Activated CD8-positive, alpha-beta T cell treated with anti-CD3 and anti-CD28 coated beads, Interleukin-2, amount 10 ng/mL, durations not matched to agents 7 days and 5 days (primary cell): ENCODE measurements at regions not wholly inside any gene's neighbourhood (a gene's known extent, or its start where the extent isn't known, plus 50 kb on each side); places are given as distances from the start of the nearest gene placed in this dataset.
"Not testable (repeated sequence)": the region's sequence is repeated elsewhere in the genome, so short reads cannot be mapped to it uniquely, and the experiment has no call there.

Source experiments
- ATAC-seq: fragments of 150-1000 bp; cut with Tn5 transposase; one replicate; pipeline ENCODE4 v1.10.0; 2021; ENCODE audit warnings: moderate library complexity
- CTCF ChIA-PET: fragments of 350-600 bp; sonication (Branson Sonifier 250); formaldehyde crosslinking; loops from one replicate; lab custom pipeline; 2021; ENCODE audit warnings: antibody characterized with exemption; lab: Charles Lee
- POLR2A ChIA-PET: fragments of 350-600 bp; sonication (Branson Sonifier 250); formaldehyde crosslinking; loops from one replicate; lab custom pipeline; 2021; ENCODE audit warnings: antibody characterized with exemption; lab: Charles Lee
- DNase-seq: peaks from one replicate; pipeline ENCODE4 v3.0.0-alpha.2; 2020
- H3K27ac Mint-ChIP-seq: one replicate; pipeline ENCODE4 v1.8.0; 2021; ENCODE audit warnings: mild to moderate bottlenecking, mixed read lengths
- H3K27me3 Mint-ChIP-seq: one replicate; pipeline ENCODE4 v1.8.0; 2021; ENCODE audit warnings: low read depth, mixed read lengths
- H3K36me3 Mint-ChIP-seq: one replicate; pipeline ENCODE4 v1.8.0; 2021; ENCODE audit warnings: low read depth, mixed read lengths
- H3K4me1 Mint-ChIP-seq: one replicate; pipeline ENCODE4 v1.8.0; 2021; ENCODE audit warnings: low read depth, mixed read lengths
- H3K4me3 Mint-ChIP-seq: one replicate; pipeline ENCODE4 v1.8.0; 2021; ENCODE audit warnings: mild to moderate bottlenecking, mixed read lengths
- H3K9me3 Mint-ChIP-seq: one replicate; pipeline ENCODE4 v1.8.0; 2022; ENCODE audit warnings: mixed read lengths; ENCODE audit not compliant: insufficient read depth

GRCh38 chrX:3420316-3420715 is 73.9 kb upstream of the MXRA5 start:
- ChIA-PET POLR2A (no interaction called here), CTCF (no interaction called here)
- DNase-seq: no peak
- no peak overlapping the region for H3K4me3 Mint-ChIP-seq
- no peaks in the 10 kb centered on the region for H3K4me1 Mint-ChIP-seq
- no peak overlapping the region for H3K27ac Mint-ChIP-seq
- H3K9me3 Mint-ChIP-seq: no peaks in the 10 kb centered on the region
- ATAC-seq: no peak
- no peaks in the 10 kb centered on the region for H3K27me3 Mint-ChIP-seq
- no peaks in the 10 kb centered on the region for H3K36me3 Mint-ChIP-seq

- H3K36me3 Mint-ChIP-seq: no peaks in the 10 kb centered on the region
- CTCF ChIA-PET: no interaction called here
- no peak overlapping the region for H3K4me3 Mint-ChIP-seq
- POLR2A ChIA-PET: no interaction called here
- ATAC-seq (no peak), DNase-seq (no peak)
- H3K27ac Mint-ChIP-seq: no peak overlapping the region
- no peaks in the 10 kb centered on the region for H3K4me1 Mint-ChIP-seq
- no peaks in the 10 kb centered on the region for H3K27me3 Mint-ChIP-seq
- no peaks in the 10 kb centered on the region for H3K9me3 Mint-ChIP-seq
Measured at GRCh38 chrX:3415011-3415410, 68.6 kb upstream of the MXRA5 start.

- not testable (repeated sequence) for H3K27me3 Mint-ChIP-seq
Measured at GRCh38 chrX:3411626-3412025, 65.2 kb upstream of the MXRA5 start.

GRCh38 chrX:3409936-3410335 is 63.5 kb upstream of the MXRA5 start:
- ATAC-seq, H3K4me3 Mint-ChIP-seq, H3K4me1 Mint-ChIP-seq, H3K27ac Mint-ChIP-seq, DNase-seq, H3K36me3 Mint-ChIP-seq, CTCF ChIA-PET, H3K9me3 Mint-ChIP-seq, POLR2A ChIA-PET, H3K27me3 Mint-ChIP-seq: not testable (repeated sequence)

More at GRCh38 chrX:3411626-3412025, 65.2 kb upstream of the MXRA5 start:
- H3K27ac Mint-ChIP-seq, H3K36me3 Mint-ChIP-seq, ATAC-seq, H3K4me1 Mint-ChIP-seq, DNase-seq, H3K9me3 Mint-ChIP-seq, CTCF ChIA-PET, H3K4me3 Mint-ChIP-seq, POLR2A ChIA-PET: not testable (repeated sequence)

- ATAC-seq (no peak), DNase-seq (no peak)
- Mint-ChIP-seq H3K4me1 (no peaks in the 10 kb centered on the region), H3K36me3 (no peaks in the 10 kb centered on the region), H3K9me3 (no peaks in the 10 kb centered on the region), H3K27ac (no peak overlapping the region), H3K4me3 (no peak overlapping the region), H3K27me3 (no peaks in the 10 kb centered on the region)
- POLR2A ChIA-PET: no interaction called here
- CTCF ChIA-PET: no interaction called here
Measured at GRCh38 chrX:3407781-3408180, 61.3 kb upstream of the MXRA5 start.

GRCh38 chrX:3407121-3407520 is 60.7 kb upstream of the MXRA5 start:
- Mint-ChIP-seq H3K4me3 (no peak overlapping the region), H3K27ac (no peak overlapping the region), H3K9me3 (no peaks in the 10 kb centered on the region), H3K27me3 (no peaks in the 10 kb centered on the region), H3K4me1 (no peaks in the 10 kb centered on the region), H3K36me3 (no peaks in the 10 kb centered on the region)
- CTCF ChIA-PET: no interaction called here
- DNase-seq: no peak
- ATAC-seq: no peak
- POLR2A ChIA-PET: no interaction called here

- Mint-ChIP-seq H3K4me1 (no peaks in the 10 kb centered on the region), H3K27me3 (no peaks in the 10 kb centered on the region), H3K4me3 (no peak overlapping the region), H3K9me3 (no peaks in the 10 kb centered on the region), H3K36me3 (no peaks in the 10 kb centered on the region), H3K27ac (no peak overlapping the region)
- DNase-seq: no peak
- ChIA-PET POLR2A (no interaction called here), CTCF (no interaction called here)
- no peak for ATAC-seq
Measured at GRCh38 chrX:3403748-3404147, 57.3 kb upstream of the MXRA5 start.
